ENCODE measurements at regions not wholly inside any gene's neighbourhood (a gene's known extent, or its start where the extent isn't known, plus 50 kb on each side); places are given as distances from the start of the nearest gene placed in this dataset.

GRCh38 chr9:32289756-32290155, 94.7 kb upstream of the ACO1 start:
- Histone ChIP-seq H3K27me3 (ENCODE audit: insufficient read depth, low read length) (no peaks in the 10 kb centered on the region), H3K4me3 (replicated peaks in 1 of 2; ENCODE audit: low read depth in 1 of 2, low read length in 2 of 2) (no peak overlapping the region), H4K20me1 (ENCODE audit: insufficient read depth) (no peaks in the 10 kb centered on the region), H3K9me2 (ENCODE audit: insufficient read depth) (no peaks in the 10 kb centered on the region), H2AFZ (ENCODE audit: low read depth, low read length, poor library complexity, severe bottlenecking) (no peak overlapping the region), H3K4me1 (ENCODE audit: control insufficient read depth in 1 of 2, insufficient read depth in 2 of 2, low read length in 2 of 2) (no peaks in the 10 kb centered on the region), H3K79me2 (ENCODE audit: insufficient read depth, low read length) (no peaks in the 10 kb centered on the region), H3K36me3 (ENCODE audit: control insufficient read depth in 1 of 2, insufficient read depth in 2 of 2, low read length in 2 of 2) (no peaks in the 10 kb centered on the region), H3K4me2 (ENCODE audit: low read length) (no peak overlapping the region), H3K9me3 (ENCODE audit: control insufficient read depth in 1 of 2, insufficient read depth in 1 of 2, low read depth in 1 of 2, low read length in 2 of 2) (no peaks in the 10 kb centered on the region), H3K27ac (ENCODE audit: low read depth, low read length) (no peak overlapping the region), H3K9ac (ENCODE audit: low read length) (no peak overlapping the region)
- POLR2A ChIA-PET, result no interaction called here
- RAD21 ChIA-PET (ENCODE audit: low non-redundant PET in 1 of 2, low total read pairs in 2 of 2, uncharacterized antibody in 2 of 2, unreplicated experiment in 2 of 2), result no interaction called here
- intact Hi-C loops (cut with micrococcal nuclease), result no loop called here
- BruUV-seq (replicated peaks), result no TSS peak
- no peak for DNase-seq (ENCODE audit: low read depth, low spot score)
- TF ChIP-seq ELF1 (IDR thresholded peaks at IDR 0.05; ENCODE audit: borderline replicate concordance, low read depth) (no peak), POLR2AphosphoS5 (IDR thresholded peaks at IDR 0.05; ENCODE audit: low read depth, low read length) (no peak), ZNF274 (IDR thresholded peaks at IDR 0.05; ENCODE audit: low read depth, low read length) (no peak), SIN3A (IDR thresholded peaks at IDR 0.05; ENCODE audit: low read depth) (no peak), ZFX (IDR thresholded peaks at IDR 0.05) (no peak), CBX3 (IDR thresholded peaks at IDR 0.05; ENCODE audit: low read depth) (no peak), JUND (IDR thresholded peaks at IDR 0.05) (no peak)
- TF ChIP-seq, protein P1, sequence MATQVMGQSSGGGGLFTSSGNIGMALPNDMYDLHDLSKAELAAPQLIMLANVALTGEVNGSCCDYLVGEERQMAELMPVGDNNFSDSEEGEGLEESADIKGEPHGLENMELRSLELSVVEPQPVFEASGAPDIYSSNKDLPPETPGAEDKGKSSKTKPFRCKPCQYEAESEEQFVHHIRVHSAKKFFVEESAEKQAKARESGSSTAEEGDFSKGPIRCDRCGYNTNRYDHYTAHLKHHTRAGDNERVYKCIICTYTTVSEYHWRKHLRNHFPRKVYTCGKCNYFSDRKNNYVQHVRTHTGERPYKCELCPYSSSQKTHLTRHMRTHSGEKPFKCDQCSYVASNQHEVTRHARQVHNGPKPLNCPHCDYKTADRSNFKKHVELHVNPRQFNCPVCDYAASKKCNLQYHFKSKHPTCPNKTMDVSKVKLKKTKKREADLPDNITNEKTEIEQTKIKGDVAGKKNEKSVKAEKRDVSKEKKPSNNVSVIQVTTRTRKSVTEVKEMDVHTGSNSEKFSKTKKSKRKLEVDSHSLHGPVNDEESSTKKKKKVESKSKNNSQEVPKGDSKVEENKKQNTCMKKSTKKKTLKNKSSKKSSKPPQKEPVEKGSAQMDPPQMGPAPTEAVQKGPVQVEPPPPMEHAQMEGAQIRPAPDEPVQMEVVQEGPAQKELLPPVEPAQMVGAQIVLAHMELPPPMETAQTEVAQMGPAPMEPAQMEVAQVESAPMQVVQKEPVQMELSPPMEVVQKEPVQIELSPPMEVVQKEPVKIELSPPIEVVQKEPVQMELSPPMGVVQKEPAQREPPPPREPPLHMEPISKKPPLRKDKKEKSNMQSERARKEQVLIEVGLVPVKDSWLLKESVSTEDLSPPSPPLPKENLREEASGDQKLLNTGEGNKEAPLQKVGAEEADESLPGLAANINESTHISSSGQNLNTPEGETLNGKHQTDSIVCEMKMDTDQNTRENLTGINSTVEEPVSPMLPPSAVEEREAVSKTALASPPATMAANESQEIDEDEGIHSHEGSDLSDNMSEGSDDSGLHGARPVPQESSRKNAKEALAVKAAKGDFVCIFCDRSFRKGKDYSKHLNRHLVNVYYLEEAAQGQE (IDR thresholded peaks at IDR 0.05; ENCODE audit: low read depth), result no peak
- TF ChIP-seq, protein P2, sequence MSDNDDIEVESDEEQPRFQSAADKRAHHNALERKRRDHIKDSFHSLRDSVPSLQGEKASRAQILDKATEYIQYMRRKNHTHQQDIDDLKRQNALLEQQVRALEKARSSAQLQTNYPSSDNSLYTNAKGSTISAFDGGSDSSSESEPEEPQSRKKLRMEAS (IDR thresholded peaks at IDR 0.05), result no peak
- ATAC-seq, result no peak
- CTCF ChIA-PET, result no interaction called here
